Activated gamma-delta T cell (primary cell): ENCODE measurements at regions not wholly inside any gene's neighbourhood (a gene's known extent, or its start where the extent isn't known, plus 50 kb on each side); places are given as distances from the start of the nearest gene placed in this dataset.

ENCODE experiments used
- DNase-seq: peaks from one replicate; lab custom pipeline; 2025; lab: John Stamatoyannopoulos, UW

DNA sequence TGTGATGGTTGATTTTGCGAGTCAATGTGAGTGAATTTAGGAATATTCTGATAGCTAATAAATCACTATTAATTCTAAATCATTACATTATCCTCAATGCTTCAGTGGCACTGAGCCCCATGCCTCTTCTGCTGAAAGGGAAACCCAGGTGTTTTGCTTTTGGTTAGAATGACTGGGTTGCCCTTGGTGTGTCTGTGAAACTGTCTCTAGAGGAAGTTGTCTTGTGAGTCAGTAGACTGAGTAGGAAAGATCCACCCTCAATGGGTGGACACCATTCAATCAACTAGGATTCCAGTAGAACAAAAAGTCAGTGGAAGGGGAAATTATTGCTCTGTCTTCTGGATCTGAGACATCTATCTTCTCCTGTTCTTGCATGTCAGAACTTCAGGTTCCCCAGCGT, 472.4 kb downstream of the ANKRD7 start:
- no peak for DNase-seq

DNA sequence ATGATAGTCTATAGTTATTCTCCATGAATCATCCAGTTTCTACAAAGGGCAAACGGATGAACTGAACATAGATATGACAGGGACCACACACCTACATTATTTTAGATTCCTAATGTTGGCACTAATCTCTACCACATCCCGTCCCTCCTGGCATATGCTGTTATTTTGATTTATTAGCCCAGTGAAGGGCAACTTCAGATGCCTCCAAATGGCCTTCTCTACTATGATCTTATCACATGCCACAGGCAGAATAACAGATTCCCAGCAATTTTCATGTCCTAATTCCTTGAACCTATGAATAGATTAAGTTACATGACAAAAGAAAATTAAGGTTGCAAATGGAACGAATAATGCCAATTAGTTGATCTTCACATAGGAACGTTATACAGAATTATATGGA, 474.7 kb downstream of the ANKRD7 start:
- no peak for DNase-seq

DNA sequence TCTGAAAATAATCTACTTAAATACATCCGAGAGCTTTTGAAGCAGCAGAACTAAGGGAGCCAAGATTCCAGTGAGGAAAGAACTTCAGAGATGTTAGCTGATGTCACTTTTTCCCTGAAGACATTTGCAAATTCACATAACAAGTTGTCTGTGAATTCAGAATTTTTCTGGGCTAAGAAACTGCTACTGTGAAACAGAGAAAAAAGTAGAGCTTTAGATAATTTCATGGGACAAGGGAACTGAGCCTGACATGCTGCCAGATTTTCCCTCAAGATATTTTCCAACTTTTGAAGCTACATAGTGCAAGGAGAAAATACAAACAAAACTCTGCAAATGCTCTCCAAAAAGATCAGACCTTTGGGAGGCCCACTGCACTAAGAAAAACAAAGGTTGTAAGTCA, 484.2 kb downstream of the ANKRD7 start:
- DNase-seq = no peak

DNA sequence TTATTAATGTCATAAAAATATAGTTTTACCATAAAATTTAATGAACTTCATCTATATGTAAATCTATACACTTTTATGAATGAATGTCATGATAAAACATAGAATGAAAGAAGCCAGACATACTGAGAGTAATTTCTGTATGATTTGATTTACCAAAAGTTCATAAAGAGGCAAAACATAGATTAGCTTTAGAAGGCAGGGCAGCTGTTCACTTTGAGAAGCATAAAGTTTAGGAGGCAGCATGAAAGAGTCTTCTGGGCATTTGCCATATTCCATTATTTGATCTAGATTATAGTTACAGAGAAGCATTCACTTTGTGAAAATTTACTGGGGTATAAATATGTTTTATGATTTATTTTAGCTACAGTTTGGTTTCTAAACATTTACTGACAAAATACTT, 487.2 kb downstream of the ANKRD7 start:
- DNase-seq = no peak

DNA sequence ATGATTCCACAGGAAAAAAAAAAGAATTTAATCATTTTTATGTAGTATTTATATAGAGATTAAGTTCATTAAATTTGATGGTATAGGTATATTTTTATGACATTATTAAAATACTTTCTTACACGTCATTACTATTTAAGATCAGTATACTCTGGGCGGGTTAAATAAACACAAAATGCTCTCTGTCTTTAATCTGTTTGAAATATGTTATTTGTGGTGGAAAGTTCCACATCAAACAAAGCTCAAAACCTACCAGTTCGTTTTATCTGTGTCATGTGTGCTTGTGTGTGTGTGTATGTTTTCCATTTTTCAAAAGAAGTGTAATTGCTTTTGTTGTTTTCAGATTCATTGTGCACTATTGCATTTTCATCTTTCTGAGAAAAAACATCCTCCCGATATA, 488.5 kb downstream of the ANKRD7 start:
- DNase-seq = no peak

DNA sequence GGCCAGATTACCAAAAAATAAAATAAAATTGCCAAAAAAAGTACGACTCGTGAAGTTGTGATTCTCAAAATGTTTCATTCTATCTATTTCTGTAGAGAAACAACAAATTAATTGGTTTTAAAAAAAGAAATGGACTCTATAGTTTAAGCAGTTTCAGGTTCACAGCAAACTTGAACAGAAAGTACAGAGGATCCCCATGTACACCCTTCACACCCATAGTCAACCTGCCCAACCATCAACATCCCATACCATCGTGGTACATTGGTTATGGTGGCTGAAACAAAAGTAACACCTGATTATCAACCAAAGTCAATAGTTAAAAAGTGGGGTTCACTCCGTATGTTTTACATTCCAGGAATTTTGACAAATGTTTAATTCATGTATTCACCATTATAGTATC, 496.1 kb downstream of the ANKRD7 start:
- no peak for DNase-seq

DNA sequence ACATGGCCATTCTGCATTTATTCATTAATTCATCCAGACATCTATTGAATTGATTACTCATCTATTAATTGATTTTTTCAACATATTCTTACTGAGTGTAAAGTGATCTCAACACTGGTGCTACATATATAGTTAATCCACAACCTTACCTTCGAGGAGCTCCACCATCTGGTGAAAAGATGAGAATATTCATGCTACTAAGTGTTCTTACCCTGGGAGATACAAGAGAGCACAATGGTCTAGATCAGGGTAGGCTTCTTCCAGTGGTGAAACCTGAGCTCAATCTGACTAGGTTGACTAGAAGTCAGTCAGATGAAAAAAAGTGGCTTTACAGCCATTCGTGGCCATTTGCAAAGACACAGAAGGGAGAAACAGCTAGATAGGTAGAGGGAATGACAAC, 507.4 kb downstream of the ANKRD7 start:
- DNase-seq = no peak

DNA sequence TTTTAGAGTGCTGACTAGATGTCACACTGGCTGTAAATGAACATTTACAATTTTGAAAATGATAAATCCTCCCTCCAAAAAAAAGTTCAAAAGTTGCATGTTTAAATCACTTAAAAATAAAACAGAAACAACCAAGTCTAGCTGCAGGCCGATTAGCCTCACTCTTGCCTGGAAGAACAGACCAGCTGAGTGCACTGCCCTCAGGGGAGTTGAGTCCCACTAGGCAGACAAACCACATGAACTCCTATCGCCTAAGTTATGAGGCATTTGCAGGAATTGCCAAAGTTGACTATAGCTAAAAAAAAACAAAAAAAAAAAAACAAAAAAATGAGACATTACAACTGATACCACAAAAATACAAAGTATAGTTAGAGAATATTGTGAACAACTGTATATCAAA, 510.0 kb downstream of the ANKRD7 start:
- no peak for DNase-seq

DNA sequence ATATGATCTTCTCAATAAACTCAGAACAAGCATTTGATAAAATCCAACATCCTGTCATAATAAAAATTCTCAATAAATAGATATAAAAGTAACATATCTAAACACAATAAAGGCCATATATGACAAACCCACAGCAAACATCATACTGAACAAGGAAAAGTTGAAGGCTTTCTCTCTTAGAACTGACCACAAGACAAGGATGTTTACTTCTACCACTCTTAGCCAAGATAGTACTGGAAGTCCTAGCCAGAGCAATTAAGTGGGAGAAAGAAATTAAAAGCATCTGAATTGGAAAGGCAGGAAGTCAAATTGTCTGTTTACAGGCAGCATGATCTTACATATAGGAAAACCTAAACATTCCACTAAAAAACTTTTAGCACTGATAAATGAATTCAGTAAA, 510.9 kb downstream of the ANKRD7 start:
- no peak for DNase-seq

DNA sequence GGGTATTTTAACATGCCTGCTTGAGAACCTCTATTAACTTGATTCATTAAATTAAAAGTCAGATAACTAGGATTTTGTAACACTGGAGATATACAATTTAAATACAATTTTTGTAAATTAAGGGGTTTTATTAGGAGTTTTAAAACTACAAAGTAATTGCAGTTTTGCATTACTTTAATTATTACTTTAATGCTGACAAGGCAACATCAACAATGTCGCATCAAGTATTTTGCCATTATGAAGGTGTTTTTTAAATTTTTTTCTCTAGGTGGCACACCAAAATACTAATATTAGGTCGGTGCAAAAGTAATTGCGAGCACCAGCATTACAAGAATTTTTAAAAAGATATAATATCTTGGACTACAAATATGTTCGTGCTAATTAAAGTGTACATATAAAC, 513.4 kb downstream of the ANKRD7 start:
- DNase-seq = no peak

DNA sequence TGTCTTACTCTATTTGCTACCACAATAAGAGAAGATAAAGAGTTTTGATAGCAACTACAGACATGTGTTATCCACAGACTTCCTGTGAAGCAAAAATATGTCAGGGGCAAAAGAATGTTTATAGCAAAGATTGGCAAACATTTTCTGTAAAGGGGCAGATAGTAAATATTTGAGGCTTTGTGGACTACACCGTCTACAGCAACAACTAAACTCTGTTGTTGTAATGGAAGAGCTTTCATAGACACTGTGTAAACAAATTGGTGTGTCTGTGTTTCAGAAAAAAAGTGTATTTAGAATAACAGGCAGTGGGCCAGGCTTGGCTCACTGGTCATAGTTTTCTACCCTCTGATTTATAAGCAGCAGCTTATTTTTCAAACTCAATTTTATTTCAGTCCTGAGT, 521.4 kb downstream of the ANKRD7 start:
- DNase-seq = no peak

DNA sequence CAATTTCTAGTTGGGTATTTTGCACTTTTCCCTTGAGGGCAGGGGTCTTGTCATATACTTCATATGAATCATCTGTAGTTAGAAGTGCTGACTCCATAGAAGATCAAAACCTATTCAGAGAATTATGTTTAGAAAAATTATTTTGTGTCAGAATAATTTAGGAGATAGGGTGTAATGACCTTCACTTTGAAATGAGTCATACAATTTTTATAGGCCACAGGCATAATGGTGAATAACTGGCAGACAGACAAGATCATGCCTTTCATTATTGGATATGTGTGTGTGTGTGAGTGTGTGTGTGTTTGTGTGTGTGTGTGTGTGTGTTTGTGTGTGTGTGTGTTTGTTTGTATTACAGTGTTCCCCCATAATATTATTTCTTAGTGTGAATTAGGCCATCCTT, 523.0 kb downstream of the ANKRD7 start:
- no peak for DNase-seq

DNA sequence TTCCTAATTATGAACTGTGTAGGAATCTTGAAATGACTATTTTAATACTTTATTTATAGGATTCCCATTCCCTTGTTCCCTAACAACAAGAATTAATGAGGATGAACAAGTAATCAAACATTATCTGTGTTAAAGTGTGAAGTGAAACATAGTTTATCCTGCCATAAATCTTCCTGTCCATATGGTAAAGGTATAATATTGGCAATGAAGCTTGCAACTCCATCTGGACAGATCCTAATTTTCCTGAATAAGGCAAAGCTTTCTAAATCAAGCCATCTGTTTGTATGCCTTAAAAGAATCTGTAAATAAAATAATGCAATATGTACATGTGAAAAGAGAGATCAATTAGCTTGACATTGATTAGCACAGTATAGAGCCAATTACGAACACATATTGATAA, 529.0 kb downstream of the ANKRD7 start:
- DNase-seq = no peak

DNA sequence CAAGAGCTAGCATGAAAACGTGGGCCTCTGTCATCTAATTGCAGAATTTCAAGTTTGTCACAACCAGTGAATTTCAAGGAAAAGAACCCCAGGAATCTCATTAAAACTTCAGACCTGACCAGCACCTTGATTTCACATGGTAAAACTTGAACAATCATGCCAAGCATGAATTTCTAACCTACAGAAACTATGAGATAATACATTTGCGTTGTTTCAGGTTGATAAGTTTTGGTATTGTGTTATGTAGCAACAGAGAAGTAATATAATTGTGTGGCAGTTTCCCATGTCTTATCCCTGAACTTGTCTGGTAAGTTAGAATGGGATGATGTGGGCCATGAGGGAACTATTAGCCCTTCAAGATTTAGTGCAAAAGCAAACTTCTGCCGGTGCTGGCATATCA, 530.1 kb downstream of the ANKRD7 start:
- DNase-seq = no peak

DNA sequence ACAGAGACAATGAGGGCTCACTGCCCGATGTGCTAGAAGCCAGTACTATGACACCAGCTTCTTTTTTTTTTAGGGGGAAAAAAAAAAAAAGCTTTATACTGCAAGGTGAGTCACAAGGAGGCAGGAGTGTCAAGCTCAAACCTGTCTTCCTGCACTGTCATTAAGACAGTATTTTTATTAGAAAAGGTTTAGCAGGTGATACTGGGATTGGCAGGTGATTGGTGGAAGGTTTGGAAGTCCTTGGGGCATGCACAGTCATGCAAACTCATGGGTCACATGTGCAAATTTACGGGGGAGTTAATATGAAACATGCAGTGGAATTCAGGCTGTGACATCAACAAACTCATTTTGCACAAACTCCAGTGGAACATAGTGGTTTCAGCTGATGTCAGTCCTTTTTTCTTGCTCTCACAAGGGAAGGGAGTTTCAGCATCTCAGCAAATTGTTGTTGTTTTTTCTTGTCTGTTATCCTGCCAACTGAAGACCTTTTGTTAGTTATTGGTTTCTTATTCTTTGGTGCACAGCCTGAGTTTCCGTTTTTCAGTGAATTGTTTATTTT, 530.6 kb downstream of the ANKRD7 start:
- DNase-seq = no peak

DNA sequence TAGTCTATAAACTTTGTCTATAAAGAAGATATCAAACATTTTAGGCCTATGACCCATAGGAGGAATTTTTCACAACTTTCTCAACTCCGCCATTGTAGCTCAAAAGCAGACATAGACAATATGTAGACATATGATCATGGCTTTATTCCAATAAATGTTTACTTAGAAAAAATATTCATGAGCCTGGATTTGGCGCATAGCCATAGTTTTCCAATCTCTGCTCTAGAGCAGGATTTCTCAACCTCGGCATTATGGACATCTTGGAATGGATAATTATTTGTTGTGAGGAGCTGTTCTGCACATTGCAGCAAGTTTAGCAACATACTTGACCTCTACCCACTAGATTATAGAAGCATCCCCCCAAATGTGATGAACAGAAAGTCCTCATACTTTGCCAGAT, 532.6 kb downstream of the ANKRD7 start:
- DNase-seq = no peak

DNA sequence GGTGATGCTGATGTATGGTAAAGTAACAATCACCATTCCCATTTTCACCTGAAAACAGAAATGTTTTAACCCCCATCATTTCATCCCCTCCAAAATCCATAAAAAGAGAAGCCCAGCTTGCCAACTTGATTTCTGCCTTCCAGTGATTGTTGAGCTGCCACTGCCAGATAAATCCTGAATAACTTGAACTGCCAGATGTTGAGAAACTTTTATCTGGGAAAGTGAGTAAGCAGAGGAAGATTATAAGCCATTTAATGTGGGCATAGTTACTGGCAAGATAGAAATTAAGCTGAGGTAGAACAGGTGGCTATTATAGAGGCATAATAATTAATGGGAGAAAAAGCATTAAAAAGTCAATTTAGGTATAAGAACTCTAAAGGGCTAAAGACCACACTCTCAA, 534.1 kb downstream of the ANKRD7 start:
- no peak for DNase-seq

DNA sequence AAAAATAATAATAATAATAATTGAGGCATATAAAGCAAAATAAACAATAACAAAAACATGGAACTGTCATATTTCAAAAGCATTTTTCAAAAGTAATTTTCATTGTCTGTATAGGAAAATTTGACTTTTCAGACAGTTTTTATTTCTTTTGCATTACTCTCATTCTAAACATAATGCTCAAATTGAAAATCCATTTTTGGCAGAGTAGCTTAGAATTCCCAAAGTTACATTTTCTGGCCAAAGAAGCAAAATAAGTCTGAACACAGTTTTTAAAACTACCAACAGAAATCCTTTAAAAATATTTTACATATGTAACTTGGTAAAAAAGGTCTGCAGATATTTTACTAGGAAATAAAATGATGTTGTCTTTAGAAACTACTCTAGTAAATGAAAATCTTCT, 535.4 kb downstream of the ANKRD7 start:
- no peak for DNase-seq

DNA sequence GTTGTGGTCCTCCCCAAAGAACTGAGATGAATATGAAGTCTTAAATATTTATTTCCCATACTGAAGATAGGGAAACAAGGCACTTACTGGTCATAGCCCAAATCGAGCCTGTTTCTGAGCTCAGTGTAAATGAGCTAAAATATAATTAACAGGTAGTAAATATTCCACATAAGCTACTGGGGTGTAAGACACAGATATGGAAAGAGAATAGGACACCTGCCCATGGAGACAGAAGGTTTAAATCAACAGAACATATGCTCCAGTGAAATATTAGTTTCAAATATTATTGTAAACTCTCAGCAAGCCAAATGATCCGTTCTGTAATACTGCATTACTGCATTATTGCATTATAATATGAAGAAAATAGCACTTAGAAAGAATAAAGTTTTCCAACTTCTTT, 537.9 kb downstream of the ANKRD7 start:
- DNase-seq = no peak

DNA sequence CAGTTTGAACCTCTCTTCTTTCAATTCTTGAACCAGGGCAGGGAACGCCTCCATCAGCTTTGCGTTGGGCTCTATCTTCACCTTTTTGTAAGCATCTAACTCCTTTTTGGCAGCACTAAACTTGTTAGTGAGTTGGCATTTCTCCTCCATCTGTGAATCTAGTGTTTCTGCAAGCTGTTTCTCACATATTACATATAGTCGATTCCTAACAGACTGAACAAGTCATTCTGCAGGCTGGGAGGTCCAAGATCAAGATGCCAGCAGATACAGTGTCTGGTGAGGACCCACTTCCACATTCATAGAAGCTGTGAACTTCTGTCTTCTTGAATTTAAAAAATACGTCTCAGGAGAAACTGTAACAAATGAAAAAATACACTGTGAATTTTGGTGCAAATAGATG, 539.7 kb downstream of the ANKRD7 start:
- DNase-seq = no peak

DNA sequence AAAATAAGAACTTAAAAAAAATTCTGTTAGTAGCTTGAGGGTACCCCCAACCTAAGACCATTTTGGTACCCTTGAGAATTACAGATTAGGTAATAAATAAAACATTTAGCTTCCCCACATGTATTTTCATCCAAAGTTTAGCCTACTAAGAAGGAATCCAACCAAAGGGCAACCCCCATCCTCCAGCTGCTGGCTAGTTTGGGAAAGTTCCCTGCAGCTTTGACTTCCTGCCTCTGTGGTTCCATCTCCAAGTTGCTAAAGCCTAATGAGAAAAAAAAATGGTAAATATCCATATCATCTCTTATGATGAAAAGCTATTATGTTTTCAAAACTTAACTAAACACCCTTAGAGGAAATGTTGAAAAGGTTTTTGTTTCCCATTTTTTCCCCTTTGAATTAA, 547.2 kb downstream of the ANKRD7 start:
- DNase-seq = no peak

DNA sequence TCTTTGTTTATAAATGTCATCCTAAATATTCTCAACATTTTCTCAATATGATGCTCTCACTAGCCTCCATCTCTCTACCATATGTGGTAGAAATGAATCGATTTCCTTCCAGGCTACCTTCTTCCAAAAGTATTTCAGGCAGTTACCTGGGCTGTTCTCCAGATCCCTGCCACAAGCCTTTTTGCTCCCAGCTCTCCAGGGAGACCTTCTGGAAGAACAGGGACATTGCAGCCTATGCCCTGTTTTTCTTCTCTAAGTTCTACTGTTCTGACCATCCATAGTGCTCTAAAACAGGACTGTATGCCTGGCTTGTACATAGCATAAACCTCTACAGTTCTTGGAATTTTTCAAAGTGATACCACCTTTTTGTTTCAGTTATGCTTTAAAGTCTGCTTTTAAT, 552.8 kb downstream of the ANKRD7 start:
- DNase-seq = no peak

DNA sequence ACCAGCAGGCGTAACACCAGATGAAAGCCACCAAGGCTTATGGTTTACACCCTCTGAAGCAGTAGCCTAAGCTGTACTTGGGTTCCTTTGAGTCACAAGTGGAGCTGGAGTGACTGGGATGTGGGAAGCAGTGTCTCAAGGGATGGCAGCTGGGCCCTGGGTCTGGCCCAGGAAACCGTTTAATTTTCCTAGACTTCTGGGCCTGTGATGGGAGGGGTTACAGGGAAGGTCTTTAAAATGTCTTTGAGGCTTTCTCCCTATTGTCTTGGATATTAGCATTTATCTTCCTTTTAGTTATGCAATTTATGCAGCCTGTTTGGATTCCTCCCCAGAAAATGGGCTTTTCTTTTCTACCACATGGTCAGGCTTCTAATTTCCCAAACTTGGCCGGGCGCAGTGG, 568.2 kb downstream of the ANKRD7 start:
- no peak for DNase-seq

DNA sequence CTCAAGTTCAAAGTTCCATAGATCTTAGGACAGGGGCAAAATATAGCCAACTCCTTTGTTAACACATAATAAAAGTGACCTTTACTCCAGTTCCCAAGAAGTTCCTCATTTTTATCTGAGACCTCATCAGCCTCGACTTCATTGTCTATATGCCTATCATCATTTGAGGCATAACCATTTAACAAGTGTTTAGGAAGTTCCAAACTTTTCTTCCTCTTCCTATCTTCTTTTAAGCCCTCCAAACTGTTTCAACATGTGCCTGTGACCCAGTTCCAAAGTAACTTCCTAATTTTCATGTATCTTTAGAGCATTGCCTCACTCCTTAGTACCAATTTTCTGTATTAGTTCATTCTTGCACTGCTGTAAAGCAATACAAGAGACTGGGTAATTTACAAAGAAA, 569.1 kb downstream of the ANKRD7 start:
- DNase-seq = no peak

DNA sequence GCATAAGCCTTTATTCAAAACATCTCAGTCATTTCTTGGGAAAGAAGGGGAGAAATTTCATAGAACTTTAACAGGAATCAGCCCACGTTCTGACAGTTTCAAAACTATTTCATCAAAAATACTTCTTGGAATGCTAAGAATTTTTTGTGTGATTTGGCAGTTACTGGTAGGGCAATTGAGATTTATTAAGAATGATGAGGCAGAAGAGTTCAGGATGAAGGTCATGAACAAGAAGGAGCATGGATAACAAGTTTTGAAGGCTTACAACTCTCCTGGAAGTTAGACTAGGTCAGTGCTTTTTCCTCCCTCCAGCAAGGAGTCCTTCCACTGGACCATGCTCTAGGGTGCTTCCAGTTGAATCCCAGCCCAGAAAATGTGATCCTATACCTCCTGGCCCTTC, 569.9 kb downstream of the ANKRD7 start:
- DNase-seq = no peak
